ENCODE measurements at regions not wholly inside any gene's neighbourhood (a gene's known extent, or its start where the extent isn't known, plus 50 kb on each side); places are given as distances from the start of the nearest gene placed in this dataset.

GRCh38 chr10:131683941-131684340 lies 216.9 kb upstream of the PPP2R2D start:
- no peak for ATAC-seq
- no peak for DNase-seq (ENCODE audit: missing footprints)
- intact Hi-C loops (cut with DNase I), result no loop called here

GRCh38 chr10:131685007-131685406 lies 215.8 kb upstream of the PPP2R2D start:
- intact Hi-C loops (cut with DNase I), result no loop called here
- DNase-seq (ENCODE audit: missing footprints) (no peak), ATAC-seq (no peak)

GRCh38 chr10:131685576-131685975 lies 215.2 kb upstream of the PPP2R2D start:
- ATAC-seq (no peak), DNase-seq (ENCODE audit: missing footprints) (no peak)

GRCh38 chr10:131686781-131687420 lies 213.9 kb upstream of the PPP2R2D start:
- no peak for DNase-seq (ENCODE audit: missing footprints)
- intact Hi-C loops (cut with DNase I), result no loop called here

More at GRCh38 chr10:131685576-131685975, 215.2 kb upstream of the PPP2R2D start:
- intact Hi-C loops (cut with DNase I), result no loop called here

GRCh38 chr10:131688304-131688703 lies 212.5 kb upstream of the PPP2R2D start:
- intact Hi-C loops (cut with DNase I), result no loop called here
- DNase-seq (ENCODE audit: missing footprints) (no peak), ATAC-seq (no peak)

More at GRCh38 chr10:131686781-131687420, 213.9 kb upstream of the PPP2R2D start:
- ATAC-seq, result no peak

- intact Hi-C loops (cut with DNase I), result no loop called here
- no peak for DNase-seq (ENCODE audit: missing footprints)
- no peak for ATAC-seq
These were observed 211.8 kb upstream of the PPP2R2D start for GRCh38 chr10:131689016-131689415.

GRCh38 chr10:131689486-131689885 lies 211.3 kb upstream of the PPP2R2D start:
- no peak for DNase-seq (ENCODE audit: missing footprints)

GRCh38 chr10:131689954-131690757 lies 210.7 kb upstream of the PPP2R2D start:
- no peak for DNase-seq (ENCODE audit: missing footprints)
- intact Hi-C loops (cut with DNase I), result no loop called here
- no peak for ATAC-seq

More at GRCh38 chr10:131689486-131689885, 211.3 kb upstream of the PPP2R2D start:
- ATAC-seq, result no peak
- intact Hi-C loops (cut with DNase I), result no loop called here

GRCh38 chr10:131690805-131691239 lies 210.0 kb upstream of the PPP2R2D start:
- no peak for DNase-seq (ENCODE audit: missing footprints)
- no peak for ATAC-seq
- intact Hi-C loops (cut with DNase I), result no loop called here

- intact Hi-C loops (cut with DNase I), result no loop called here
- peak; percentile 9 for DNase-seq (ENCODE audit: missing footprints)
These were observed 209.2 kb upstream of the PPP2R2D start for GRCh38 chr10:131691481-131692090.

GRCh38 chr10:131692176-131692575 lies 208.6 kb upstream of the PPP2R2D start:
- ATAC-seq (no peak), DNase-seq (ENCODE audit: missing footprints) (peak; percentile 33)
- intact Hi-C loops (cut with DNase I), result no loop called here

More at GRCh38 chr10:131691481-131692090, 209.2 kb upstream of the PPP2R2D start:
- ATAC-seq, result no peak

- no peak for ATAC-seq
- DNase-seq (ENCODE audit: missing footprints), result peak; percentile 39
- intact Hi-C loops (cut with DNase I), result no loop called here
These were observed 208.0 kb upstream of the PPP2R2D start for GRCh38 chr10:131692686-131693334.

- peak; percentile 33 for DNase-seq (ENCODE audit: missing footprints)
- intact Hi-C loops (cut with DNase I), result no loop called here
- ATAC-seq, result no peak
These were observed 207.0 kb upstream of the PPP2R2D start for GRCh38 chr10:131693766-131694165.

- DNase-seq (ENCODE audit: missing footprints) (peak; percentile 22), ATAC-seq (no peak)
- intact Hi-C loops (cut with DNase I), result no loop called here
These were observed 206.5 kb upstream of the PPP2R2D start for GRCh38 chr10:131694168-131694780.

GRCh38 chr10:131694781-131695495 lies 205.9 kb upstream of the PPP2R2D start:
- intact Hi-C loops (cut with DNase I), result no loop called here
- DNase-seq (ENCODE audit: missing footprints) (peak; percentile 9), ATAC-seq (no peak)

GRCh38 chr10:131695496-131696165 lies 205.2 kb upstream of the PPP2R2D start:
- intact Hi-C loops (cut with DNase I), result no loop called here
- ATAC-seq, result no peak
- peak; percentile 50 for DNase-seq (ENCODE audit: missing footprints)

GRCh38 chr10:131697476-131698128 lies 203.2 kb upstream of the PPP2R2D start:
- no peak for ATAC-seq
- intact Hi-C loops (cut with DNase I), result no loop called here
- peak; percentile 45 for DNase-seq (ENCODE audit: missing footprints)
